ENCODE measurements at regions not wholly inside any gene's neighbourhood (a gene's known extent, or its start where the extent isn't known, plus 50 kb on each side); places are given as distances from the start of the nearest gene placed in this dataset.

- Histone ChIP-seq H3K4me3 (ENCODE audit: low read depth in 1 of 5, low read length in 5 of 5) (no peak overlapping the region), H3K4me1 (ENCODE audit: control insufficient read depth in 5 of 5, insufficient read depth in 5 of 5, low read length in 5 of 5) (peaks cover 0 to 24% (median 4%) of the 10 kb centered on the region in 5 donors), H3K27me3 (ENCODE audit: control insufficient read depth in 5 of 5, insufficient read depth in 4 of 5, low read length in 5 of 5) (no peaks in the 10 kb centered on the region), H3K9me3 (ENCODE audit: control insufficient read depth in 5 of 5, low read length in 5 of 5) (no peaks in the 10 kb centered on the region), H3K36me3 (ENCODE audit: control insufficient read depth in 5 of 5, insufficient read depth in 5 of 5, low read length in 5 of 5) (no peaks in the 10 kb centered on the region), H3K9ac (ENCODE audit: low read length in 5 of 5) (no peak overlapping the region), H3K27ac (ENCODE audit: low read depth, low read length) (no peak overlapping the region)
Measured at GRCh38 chr2:181807526-181807925, 84.0 kb upstream of the ITPRID2 start.

- H3K4me3 ChIP-seq (ENCODE audit: low read depth in 1 of 5, low read length in 5 of 5), result peak overlapping the region in 1 of 5 donors; percentile 13
- H3K27ac ChIP-seq (ENCODE audit: low read depth, low read length), result peak overlapping the region; percentile 58
- H3K9me3 ChIP-seq (ENCODE audit: control insufficient read depth in 5 of 5, low read length in 5 of 5), result no peaks in the 10 kb centered on the region
- H3K36me3 ChIP-seq (ENCODE audit: control insufficient read depth in 5 of 5, insufficient read depth in 5 of 5, low read length in 5 of 5), result no peaks in the 10 kb centered on the region
- H3K4me1 ChIP-seq (ENCODE audit: control insufficient read depth in 5 of 5, insufficient read depth in 5 of 5, low read length in 5 of 5), result peaks cover 0 to 10% (median under 1%) of the 10 kb centered on the region in 5 donors
- no peaks in the 10 kb centered on the region for H3K27me3 ChIP-seq (ENCODE audit: control insufficient read depth in 5 of 5, insufficient read depth in 4 of 5, low read length in 5 of 5)
- no peak overlapping the region for H3K9ac ChIP-seq (ENCODE audit: low read length in 5 of 5)
Measured at GRCh38 chr2:181810823-181811695, 80.5 kb upstream of the ITPRID2 start.

DNA sequence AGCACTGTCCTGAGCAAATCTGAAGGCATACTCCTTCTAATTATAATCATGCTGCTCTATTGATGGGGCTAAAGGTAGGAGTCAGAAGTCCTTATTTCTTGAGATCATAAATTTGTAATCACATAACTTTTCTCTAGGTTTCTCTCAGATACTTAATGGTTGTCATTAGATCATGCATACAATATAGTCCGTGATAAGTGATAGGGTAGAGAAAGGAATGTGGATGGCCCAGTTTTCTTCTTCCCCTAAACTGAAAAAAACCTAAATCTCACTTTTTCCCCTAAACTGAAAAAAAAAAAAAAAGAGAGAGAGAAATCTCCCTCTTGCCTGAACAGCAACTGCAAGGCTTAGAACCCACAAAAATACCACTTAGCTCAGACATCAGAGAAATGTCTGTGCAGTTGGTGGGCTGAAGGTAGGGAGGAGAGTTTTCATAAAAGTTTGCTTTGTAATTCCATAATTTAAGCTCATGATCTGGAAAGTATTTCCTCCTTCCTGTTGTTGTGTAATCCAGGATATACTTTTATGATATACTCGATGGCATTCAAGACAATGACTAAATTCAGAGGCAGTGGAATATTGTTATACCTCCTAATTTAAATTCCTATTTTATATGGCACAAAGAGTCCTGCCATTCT is 79.3 kb upstream of the ITPRID2 start:
- H3K4me3 ChIP-seq (ENCODE audit: low read depth in 1 of 5, low read length in 5 of 5), result no peak overlapping the region
- H3K27ac ChIP-seq (ENCODE audit: low read depth, low read length), result no peak overlapping the region
- no peaks in the 10 kb centered on the region for H3K36me3 ChIP-seq (ENCODE audit: control insufficient read depth in 5 of 5, insufficient read depth in 5 of 5, low read length in 5 of 5)
- peaks cover 0 to 8% (median 0%) of the 10 kb centered on the region in 5 donors for H3K4me1 ChIP-seq (ENCODE audit: control insufficient read depth in 5 of 5, insufficient read depth in 5 of 5, low read length in 5 of 5)
- no peak overlapping the region for H3K9ac ChIP-seq (ENCODE audit: low read length in 5 of 5)
- H3K9me3 ChIP-seq (ENCODE audit: control insufficient read depth in 5 of 5, low read length in 5 of 5), result no peaks in the 10 kb centered on the region
- no peaks in the 10 kb centered on the region for H3K27me3 ChIP-seq (ENCODE audit: control insufficient read depth in 5 of 5, insufficient read depth in 4 of 5, low read length in 5 of 5)

- H3K27ac ChIP-seq (ENCODE audit: low read depth, low read length), result no peak overlapping the region
- H3K27me3 ChIP-seq (ENCODE audit: control insufficient read depth in 5 of 5, insufficient read depth in 4 of 5, low read length in 5 of 5), result no peaks in the 10 kb centered on the region
- no peaks in the 10 kb centered on the region for H3K9me3 ChIP-seq (ENCODE audit: control insufficient read depth in 5 of 5, low read length in 5 of 5)
- H3K4me1 ChIP-seq (ENCODE audit: control insufficient read depth in 5 of 5, insufficient read depth in 5 of 5, low read length in 5 of 5), result peaks cover 0 to 8% (median 0%) of the 10 kb centered on the region in 5 donors
- no peak overlapping the region for H3K9ac ChIP-seq (ENCODE audit: low read length in 5 of 5)
- H3K36me3 ChIP-seq (ENCODE audit: control insufficient read depth in 5 of 5, insufficient read depth in 5 of 5, low read length in 5 of 5), result no peaks in the 10 kb centered on the region
- H3K4me3 ChIP-seq (ENCODE audit: low read depth in 1 of 5, low read length in 5 of 5), result no peak overlapping the region
Measured at GRCh38 chr2:181814057-181814491, 77.5 kb upstream of the ITPRID2 start.

- Histone ChIP-seq H3K27ac (ENCODE audit: low read depth, low read length) (no peak overlapping the region), H3K36me3 (ENCODE audit: control insufficient read depth in 5 of 5, insufficient read depth in 5 of 5, low read length in 5 of 5) (no peaks in the 10 kb centered on the region), H3K4me3 (ENCODE audit: low read depth in 1 of 5, low read length in 5 of 5) (no peak overlapping the region), H3K9ac (ENCODE audit: low read length in 5 of 5) (no peak overlapping the region), H3K27me3 (ENCODE audit: control insufficient read depth in 5 of 5, insufficient read depth in 4 of 5, low read length in 5 of 5) (no peaks in the 10 kb centered on the region), H3K4me1 (ENCODE audit: control insufficient read depth in 5 of 5, insufficient read depth in 5 of 5, low read length in 5 of 5) (no peaks in the 10 kb centered on the region), H3K9me3 (ENCODE audit: control insufficient read depth in 5 of 5, low read length in 5 of 5) (no peaks in the 10 kb centered on the region)
Measured at GRCh38 chr2:181817509-181817908, 74.0 kb upstream of the ITPRID2 start.

DNA sequence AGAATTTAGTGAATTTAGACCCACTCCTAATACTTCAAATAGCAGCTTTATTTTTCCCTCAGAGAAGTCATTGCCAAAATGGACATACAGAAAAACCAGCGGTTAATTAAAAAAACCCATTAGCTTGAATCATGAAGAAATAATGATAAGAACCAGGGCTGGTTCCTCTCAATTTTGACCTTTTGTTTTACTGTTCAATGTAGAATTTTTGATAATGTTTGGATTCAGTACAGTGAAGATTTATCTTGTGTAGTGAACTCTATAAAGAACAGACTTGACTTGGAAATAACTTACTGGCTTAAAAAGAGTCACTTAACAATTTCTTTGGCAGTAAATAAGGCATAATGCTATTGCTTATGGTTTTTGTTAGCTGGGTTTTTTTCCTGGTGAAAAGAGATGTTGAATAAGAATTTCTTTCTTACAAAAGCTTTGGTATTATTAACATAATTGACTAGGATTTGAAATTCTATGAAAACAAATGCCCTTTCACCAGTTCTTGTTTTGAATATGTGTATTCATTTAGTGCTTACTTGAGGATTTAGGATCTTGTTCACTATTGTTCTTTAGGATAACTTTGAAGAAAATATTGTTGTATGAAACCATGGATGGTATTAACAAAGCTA is 73.4 kb upstream of the ITPRID2 start:
- no peak overlapping the region for H3K4me3 ChIP-seq (ENCODE audit: low read depth in 1 of 5, low read length in 5 of 5)
- H3K27ac ChIP-seq (ENCODE audit: low read depth, low read length), result no peak overlapping the region
- H3K4me1 ChIP-seq (ENCODE audit: control insufficient read depth in 5 of 5, insufficient read depth in 5 of 5, low read length in 5 of 5), result no peaks in the 10 kb centered on the region
- H3K9me3 ChIP-seq (ENCODE audit: control insufficient read depth in 5 of 5, low read length in 5 of 5), result no peaks in the 10 kb centered on the region
- no peaks in the 10 kb centered on the region for H3K36me3 ChIP-seq (ENCODE audit: control insufficient read depth in 5 of 5, insufficient read depth in 5 of 5, low read length in 5 of 5)
- H3K9ac ChIP-seq (ENCODE audit: low read length in 5 of 5), result no peak overlapping the region
- H3K27me3 ChIP-seq (ENCODE audit: control insufficient read depth in 5 of 5, insufficient read depth in 4 of 5, low read length in 5 of 5), result no peaks in the 10 kb centered on the region

DNA sequence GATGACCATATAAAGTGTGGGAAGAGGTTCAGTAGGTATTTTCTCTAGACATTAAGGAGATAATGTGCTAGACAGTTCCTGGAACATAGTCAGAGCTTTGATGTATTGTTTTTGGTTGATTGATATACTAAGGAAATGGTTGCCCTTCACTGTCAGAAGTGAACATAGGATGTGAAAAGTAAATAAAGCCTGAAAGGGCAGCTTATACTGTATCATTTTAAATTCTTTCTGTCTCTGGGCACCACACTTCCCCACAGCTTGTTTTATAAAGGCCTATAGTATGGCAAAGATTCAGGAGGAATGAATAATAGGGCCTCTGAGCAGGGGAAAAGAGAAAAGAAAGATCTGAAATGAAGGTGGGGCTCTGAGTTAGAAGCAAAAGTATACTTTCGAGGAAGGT is 72.7 kb upstream of the ITPRID2 start:
- Histone ChIP-seq H3K27ac (ENCODE audit: low read depth, low read length) (no peak overlapping the region), H3K9me3 (ENCODE audit: control insufficient read depth in 5 of 5, low read length in 5 of 5) (no peaks in the 10 kb centered on the region), H3K27me3 (ENCODE audit: control insufficient read depth in 5 of 5, insufficient read depth in 4 of 5, low read length in 5 of 5) (no peaks in the 10 kb centered on the region), H3K4me3 (ENCODE audit: low read depth in 1 of 5, low read length in 5 of 5) (no peak overlapping the region), H3K4me1 (ENCODE audit: control insufficient read depth in 5 of 5, insufficient read depth in 5 of 5, low read length in 5 of 5) (no peaks in the 10 kb centered on the region), H3K9ac (ENCODE audit: low read length in 5 of 5) (no peak overlapping the region), H3K36me3 (ENCODE audit: control insufficient read depth in 5 of 5, insufficient read depth in 5 of 5, low read length in 5 of 5) (no peaks in the 10 kb centered on the region)

DNA sequence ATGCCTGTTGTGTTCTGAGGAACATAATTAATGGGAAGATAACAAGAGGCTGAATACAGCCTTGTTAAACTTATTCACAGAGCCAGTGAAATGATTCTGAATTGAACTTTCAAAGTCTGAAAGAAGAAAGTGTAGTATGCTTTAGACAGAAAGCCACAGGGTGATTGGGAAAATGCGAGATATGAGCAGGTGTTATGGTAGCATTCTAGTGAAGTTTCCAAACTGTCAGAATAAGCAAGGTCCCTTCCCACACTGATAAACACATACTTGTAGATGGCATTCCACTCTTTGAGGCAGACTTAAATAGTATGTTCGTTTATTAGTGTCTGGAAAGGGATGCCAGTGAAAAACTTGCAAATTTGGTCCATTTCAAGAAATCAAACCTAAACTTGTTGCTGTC is 70.5 kb upstream of the ITPRID2 start:
- no peaks in the 10 kb centered on the region for H3K9me3 ChIP-seq (ENCODE audit: control insufficient read depth in 5 of 5, low read length in 5 of 5)
- no peak overlapping the region for H3K9ac ChIP-seq (ENCODE audit: low read length in 5 of 5)
- H3K27me3 ChIP-seq (ENCODE audit: control insufficient read depth in 5 of 5, insufficient read depth in 4 of 5, low read length in 5 of 5), result no peaks in the 10 kb centered on the region
- H3K4me1 ChIP-seq (ENCODE audit: control insufficient read depth in 5 of 5, insufficient read depth in 5 of 5, low read length in 5 of 5), result no peaks in the 10 kb centered on the region
- H3K36me3 ChIP-seq (ENCODE audit: control insufficient read depth in 5 of 5, insufficient read depth in 5 of 5, low read length in 5 of 5), result no peaks in the 10 kb centered on the region
- H3K27ac ChIP-seq (ENCODE audit: low read depth, low read length), result no peak overlapping the region
- H3K4me3 ChIP-seq (ENCODE audit: low read depth in 1 of 5, low read length in 5 of 5), result no peak overlapping the region

DNA sequence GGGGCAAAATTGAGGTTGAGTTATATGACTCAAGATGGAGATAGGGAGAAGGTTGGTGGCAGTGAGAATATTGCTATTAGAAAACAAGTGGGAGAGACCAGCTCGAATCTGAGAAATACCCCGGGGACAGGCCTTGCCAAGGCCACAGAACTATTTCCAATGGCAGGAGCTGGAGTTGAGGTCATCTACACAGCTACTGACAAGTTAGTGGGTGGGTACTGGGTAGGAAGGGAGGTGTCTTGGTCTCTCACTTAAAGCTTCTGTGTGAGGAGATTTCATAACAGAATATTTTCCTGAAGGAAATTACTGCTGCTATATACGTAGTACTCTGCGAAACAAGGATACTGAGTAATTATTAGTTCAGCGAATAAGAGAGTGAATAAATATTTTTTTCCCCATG is 69.4 kb upstream of the ITPRID2 start:
- Histone ChIP-seq H3K27ac (ENCODE audit: low read depth, low read length) (no peak overlapping the region), H3K4me1 (ENCODE audit: control insufficient read depth in 5 of 5, insufficient read depth in 5 of 5, low read length in 5 of 5) (no peaks in the 10 kb centered on the region), H3K4me3 (ENCODE audit: low read depth in 1 of 5, low read length in 5 of 5) (no peak overlapping the region), H3K27me3 (ENCODE audit: control insufficient read depth in 5 of 5, insufficient read depth in 4 of 5, low read length in 5 of 5) (no peaks in the 10 kb centered on the region), H3K9me3 (ENCODE audit: control insufficient read depth in 5 of 5, low read length in 5 of 5) (no peaks in the 10 kb centered on the region), H3K9ac (ENCODE audit: low read length in 5 of 5) (no peak overlapping the region), H3K36me3 (ENCODE audit: control insufficient read depth in 5 of 5, insufficient read depth in 5 of 5, low read length in 5 of 5) (no peaks in the 10 kb centered on the region)

- Histone ChIP-seq H3K27ac (ENCODE audit: low read depth, low read length) (no peak overlapping the region), H3K4me3 (ENCODE audit: low read depth in 1 of 5, low read length in 5 of 5) (no peak overlapping the region), H3K4me1 (ENCODE audit: control insufficient read depth in 5 of 5, insufficient read depth in 5 of 5, low read length in 5 of 5) (no peaks in the 10 kb centered on the region), H3K9me3 (ENCODE audit: control insufficient read depth in 5 of 5, low read length in 5 of 5) (no peaks in the 10 kb centered on the region), H3K9ac (ENCODE audit: low read length in 5 of 5) (no peak overlapping the region), H3K27me3 (ENCODE audit: control insufficient read depth in 5 of 5, insufficient read depth in 4 of 5, low read length in 5 of 5) (no peaks in the 10 kb centered on the region), H3K36me3 (ENCODE audit: control insufficient read depth in 5 of 5, insufficient read depth in 5 of 5, low read length in 5 of 5) (no peaks in the 10 kb centered on the region)
Measured at GRCh38 chr2:181823405-181823804, 68.1 kb upstream of the ITPRID2 start.
